ENCODE measurements at regions not wholly inside any gene's neighbourhood (a gene's known extent, or its start where the extent isn't known, plus 50 kb on each side); places are given as distances from the start of the nearest gene placed in this dataset.

- TF ChIP-seq POLR2A (IDR thresholded peaks at IDR 0.05; ENCODE audit: low read length) (no peak), GATA1 (IDR thresholded peaks at IDR 0.05; ENCODE audit: low read depth, low read length) (no peak)
Measured at GRCh38 chr14:101019541-101019940, 116.0 kb upstream of the RTL1 start.
